IPS-15b (cell line): ENCODE measurements at regions not wholly inside any gene's neighbourhood (a gene's known extent, or its start where the extent isn't known, plus 50 kb on each side); places are given as distances from the start of the nearest gene placed in this dataset.
"Not testable (repeated sequence)": the region's sequence is repeated elsewhere in the genome, so short reads cannot be mapped to it uniquely, and the experiment has no call there.

Source experiments
- H3K27me3 ChIP-seq: one replicate; pipeline ENCODE4 v1.6.1; 2013; ENCODE audit warnings: low read length; ENCODE audit not compliant: control insufficient read depth, insufficient read depth
- H3K36me3 ChIP-seq: one replicate; pipeline ENCODE4 v1.6.1; 2013; ENCODE audit warnings: low read length; ENCODE audit not compliant: control insufficient read depth, insufficient read depth
- H3K4me1 ChIP-seq: one replicate; pipeline ENCODE4 v1.6.1; 2013; ENCODE audit warnings: mild to moderate bottlenecking, low read length; ENCODE audit not compliant: control insufficient read depth, insufficient read depth
- H3K4me3 ChIP-seq: one replicate; pipeline ENCODE4 v1.5.1; 2013; ENCODE audit warnings: low read depth, low read length
- H3K9ac ChIP-seq: one replicate; pipeline ENCODE4 v1.6.1; 2013; ENCODE audit warnings: low read depth, mild to moderate bottlenecking, low read length
- H3K9me3 ChIP-seq: one replicate; pipeline ENCODE4 v1.6.1; 2013; ENCODE audit warnings: mild to moderate bottlenecking, low read length; ENCODE audit not compliant: control insufficient read depth, insufficient read depth

DNA sequence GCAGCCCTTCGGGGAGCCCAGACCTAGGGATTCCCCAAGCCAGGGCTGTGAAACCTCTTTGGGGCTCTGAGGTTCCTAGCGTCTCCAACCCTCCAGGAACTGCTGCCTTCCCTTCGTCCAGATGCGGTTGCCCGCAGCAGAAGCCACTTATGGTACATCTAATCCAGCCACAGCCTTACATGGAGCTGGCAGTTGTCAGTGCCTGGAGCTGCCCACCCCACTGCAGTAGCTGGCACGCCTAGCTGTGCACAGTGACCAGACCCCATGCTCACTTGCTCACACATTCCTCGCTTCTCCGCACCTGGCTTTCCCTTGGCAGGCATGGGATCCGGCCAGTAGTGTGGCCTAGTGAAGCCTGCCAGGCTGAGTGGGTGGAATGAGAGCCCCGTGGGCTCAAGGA is 547.6 kb downstream of the TBC1D32 start:
- Histone ChIP-seq H3K27me3 (no peaks in the 10 kb centered on the region), H3K36me3 (no peaks in the 10 kb centered on the region), H3K4me3 (no peak overlapping the region), H3K4me1 (no peaks in the 10 kb centered on the region), H3K9ac (no peak overlapping the region), H3K9me3 (no peaks in the 10 kb centered on the region)

DNA sequence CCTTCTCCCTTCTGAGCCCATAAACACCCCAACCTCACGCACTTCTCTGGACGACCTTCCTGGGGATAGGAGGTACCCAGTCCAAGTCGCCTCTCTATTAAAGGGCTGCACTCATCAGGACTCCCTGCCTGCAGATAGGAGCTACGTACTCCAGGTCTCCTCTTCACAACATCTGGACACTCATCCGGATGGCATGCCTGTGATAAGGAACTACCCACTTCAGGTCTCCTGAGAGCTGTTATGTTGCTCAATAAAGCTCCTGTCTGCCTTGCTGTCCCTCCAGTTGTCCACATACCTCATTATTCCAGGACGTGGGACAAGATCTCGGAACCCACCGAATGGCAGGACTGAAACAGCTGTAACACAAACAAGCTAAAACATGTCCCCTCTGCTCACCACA is 548.0 kb downstream of the TBC1D32 start:
- H3K9ac ChIP-seq = no peak overlapping the region
- no peaks in the 10 kb centered on the region for H3K36me3 ChIP-seq
- no peak overlapping the region for H3K4me3 ChIP-seq
- no peaks in the 10 kb centered on the region for H3K9me3 ChIP-seq
- no peaks in the 10 kb centered on the region for H3K4me1 ChIP-seq
- H3K27me3 ChIP-seq = no peaks in the 10 kb centered on the region

DNA sequence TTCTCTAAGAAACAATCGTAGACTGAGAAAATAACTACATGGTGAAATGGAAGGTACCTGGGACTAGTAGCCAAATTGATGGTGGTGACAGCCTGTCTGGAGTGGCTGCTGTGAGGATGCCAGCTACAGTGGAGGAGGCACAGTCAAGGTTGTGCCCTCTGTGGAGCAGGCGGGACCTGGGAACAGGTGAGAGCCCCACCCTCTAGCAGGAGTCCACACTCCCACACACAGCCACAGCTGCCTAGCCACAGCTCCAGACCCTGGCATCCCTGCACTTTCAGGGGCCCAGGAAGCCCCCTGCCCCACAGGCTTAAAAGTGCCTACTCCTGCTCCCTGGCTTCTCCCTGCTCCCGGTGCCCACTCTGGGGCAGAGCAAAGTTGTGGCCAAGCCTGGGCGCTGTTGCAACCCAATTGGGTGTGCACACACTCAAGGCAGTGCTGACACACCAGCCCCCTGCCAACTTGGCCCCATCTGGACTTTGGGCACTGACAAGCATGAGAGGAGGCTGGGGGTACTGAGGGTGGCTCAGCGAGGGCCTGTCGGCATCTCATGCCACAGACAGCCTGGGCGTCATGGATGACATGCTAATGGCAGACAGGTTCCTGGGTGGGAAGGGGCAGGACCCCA is 548.7 kb downstream of the TBC1D32 start:
- no peaks in the 10 kb centered on the region for H3K27me3 ChIP-seq
- H3K4me1 ChIP-seq = no peaks in the 10 kb centered on the region
- H3K9ac ChIP-seq = no peak overlapping the region
- H3K36me3 ChIP-seq = no peaks in the 10 kb centered on the region
- H3K9me3 ChIP-seq = no peaks in the 10 kb centered on the region
- no peak overlapping the region for H3K4me3 ChIP-seq

DNA sequence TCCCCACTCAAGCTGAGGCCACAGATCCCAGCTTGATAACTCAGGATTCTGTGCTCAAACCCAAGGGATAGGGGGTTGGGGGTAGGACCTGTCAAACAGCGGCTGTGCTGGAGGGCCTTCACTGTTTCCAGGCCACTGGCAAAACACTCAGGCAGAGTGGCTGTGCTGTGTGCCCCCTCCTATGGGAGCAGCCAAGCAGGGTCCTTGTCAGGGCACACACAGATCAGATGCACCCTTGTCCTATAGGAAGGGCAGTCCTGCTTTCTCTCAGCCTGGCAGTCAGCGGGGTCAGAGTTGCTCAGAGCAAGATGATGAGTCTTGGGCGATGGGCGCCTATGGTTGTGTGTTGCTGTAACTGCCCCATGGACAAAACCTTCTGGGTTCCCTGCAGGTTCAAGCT is 554.8 kb downstream of the TBC1D32 start:
- H3K9ac ChIP-seq = no peak overlapping the region
- H3K9me3 ChIP-seq = no peaks in the 10 kb centered on the region
- H3K4me1 ChIP-seq = no peaks in the 10 kb centered on the region
- no peaks in the 10 kb centered on the region for H3K36me3 ChIP-seq
- no peak overlapping the region for H3K4me3 ChIP-seq
- H3K27me3 ChIP-seq = no peaks in the 10 kb centered on the region

DNA sequence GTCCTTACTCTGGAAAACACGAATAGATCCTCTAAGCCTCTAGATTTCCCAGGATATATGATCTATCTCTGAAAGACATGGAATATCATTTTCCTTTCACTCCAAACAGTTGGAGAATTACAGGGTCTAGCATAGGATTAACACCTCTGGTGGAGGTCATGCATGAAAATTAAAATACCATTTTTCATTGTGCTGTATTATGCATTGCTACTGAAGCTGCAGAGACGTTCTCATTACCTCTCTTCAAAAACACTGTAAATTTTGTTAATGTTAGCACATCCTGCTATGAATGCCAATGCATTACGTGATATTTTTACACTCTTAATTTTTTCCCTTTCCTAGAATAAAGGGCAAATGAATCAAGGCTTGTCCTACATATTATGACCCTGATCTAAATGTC is 558.6 kb downstream of the TBC1D32 start:
- H3K9ac ChIP-seq = no peak overlapping the region
- H3K4me1 ChIP-seq = no peaks in the 10 kb centered on the region
- H3K9me3 ChIP-seq = no peaks in the 10 kb centered on the region
- no peaks in the 10 kb centered on the region for H3K36me3 ChIP-seq
- H3K4me3 ChIP-seq = no peak overlapping the region
- H3K27me3 ChIP-seq = no peaks in the 10 kb centered on the region

DNA sequence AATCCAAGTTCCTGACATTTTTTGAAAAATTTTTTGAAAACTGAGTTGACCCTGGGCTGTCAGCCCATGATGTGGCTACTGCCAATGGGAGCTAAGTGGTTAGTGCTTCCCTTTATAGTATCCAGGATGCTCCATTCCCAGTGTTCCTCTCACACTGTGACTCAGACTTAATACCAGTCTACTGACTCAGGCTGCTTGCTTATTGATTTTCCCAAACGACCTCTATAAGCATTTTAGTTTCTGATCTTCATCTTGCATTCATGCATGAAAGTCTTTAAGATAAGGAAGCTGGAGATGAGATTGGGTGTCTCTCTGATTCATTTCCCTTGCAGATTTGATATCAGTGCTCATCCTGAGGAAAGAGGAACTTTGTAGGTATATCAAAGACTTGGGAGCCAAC is 560.0 kb downstream of the TBC1D32 start:
- H3K9ac ChIP-seq = no peak overlapping the region
- no peak overlapping the region for H3K4me3 ChIP-seq
- no peaks in the 10 kb centered on the region for H3K9me3 ChIP-seq
- no peaks in the 10 kb centered on the region for H3K36me3 ChIP-seq
- no peaks in the 10 kb centered on the region for H3K4me1 ChIP-seq
- no peaks in the 10 kb centered on the region for H3K27me3 ChIP-seq

DNA sequence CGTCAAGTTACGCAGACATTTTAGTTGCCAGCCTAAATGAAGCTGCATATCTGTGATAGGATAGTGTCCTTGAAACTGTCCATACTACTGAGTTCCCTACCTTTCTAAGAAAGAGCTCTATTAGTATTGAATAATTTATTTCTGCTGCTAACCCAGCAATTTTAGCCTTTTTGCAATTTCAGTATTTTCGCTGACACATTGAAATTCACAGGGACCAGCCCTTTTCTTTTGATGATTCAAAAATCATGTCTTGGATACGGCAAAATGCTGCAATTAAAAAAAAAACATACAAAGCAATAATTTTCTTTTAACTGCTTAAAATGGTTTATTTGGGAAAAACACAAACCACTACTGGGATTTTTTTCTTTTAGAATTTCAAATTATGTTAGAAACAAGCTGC is 563.3 kb downstream of the TBC1D32 start:
- no peaks in the 10 kb centered on the region for H3K4me1 ChIP-seq
- no peaks in the 10 kb centered on the region for H3K9me3 ChIP-seq
- no peak overlapping the region for H3K4me3 ChIP-seq
- H3K36me3 ChIP-seq = no peaks in the 10 kb centered on the region
- H3K27me3 ChIP-seq = no peaks in the 10 kb centered on the region
- no peak overlapping the region for H3K9ac ChIP-seq

DNA sequence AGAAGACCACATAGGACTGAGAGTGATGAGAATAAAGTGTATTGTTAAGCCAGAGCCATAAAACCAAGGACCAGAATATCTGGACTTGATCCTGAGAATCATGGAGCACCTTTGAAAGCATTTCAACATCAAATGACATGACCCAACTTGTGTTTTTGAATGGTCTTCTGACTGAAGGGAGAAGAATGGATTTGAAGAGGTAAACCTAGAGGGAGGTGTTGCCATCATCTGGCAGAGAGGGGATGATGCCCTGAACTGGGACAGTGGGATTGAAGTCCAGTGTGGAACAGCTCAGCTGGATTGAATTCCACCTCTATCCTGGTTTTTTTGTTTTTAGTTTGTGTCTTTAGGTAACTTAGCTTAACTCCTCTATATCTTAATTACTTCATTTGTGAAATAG is 570.0 kb downstream of the TBC1D32 start:
- Histone ChIP-seq H3K9ac (no peak overlapping the region), H3K9me3 (no peaks in the 10 kb centered on the region), H3K4me1 (no peaks in the 10 kb centered on the region), H3K4me3 (no peak overlapping the region), H3K36me3 (no peaks in the 10 kb centered on the region), H3K27me3 (no peaks in the 10 kb centered on the region)

DNA sequence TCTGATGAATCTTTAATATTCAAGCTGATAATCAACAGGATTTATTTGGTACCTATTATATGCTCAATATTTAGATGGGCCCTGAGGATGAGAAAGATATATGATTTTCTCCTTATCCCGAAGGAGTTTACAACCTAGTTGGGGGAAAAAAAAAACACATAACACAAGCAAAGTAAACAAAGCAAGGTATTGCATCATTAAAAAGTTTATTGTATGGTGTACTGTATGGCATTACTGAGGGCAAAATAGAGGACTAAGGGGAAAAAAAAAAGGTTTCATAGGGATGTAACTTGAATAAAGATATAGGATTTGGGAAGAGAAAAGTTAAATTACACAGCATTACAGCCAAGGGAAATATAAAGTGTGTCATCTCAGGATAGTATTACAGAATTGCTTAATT is 574.7 kb downstream of the TBC1D32 start:
- Histone ChIP-seq H3K27me3 (no peaks in the 10 kb centered on the region), H3K4me3 (no peak overlapping the region), H3K4me1 (no peaks in the 10 kb centered on the region), H3K9me3 (no peaks in the 10 kb centered on the region), H3K36me3 (no peaks in the 10 kb centered on the region), H3K9ac (no peak overlapping the region)

DNA sequence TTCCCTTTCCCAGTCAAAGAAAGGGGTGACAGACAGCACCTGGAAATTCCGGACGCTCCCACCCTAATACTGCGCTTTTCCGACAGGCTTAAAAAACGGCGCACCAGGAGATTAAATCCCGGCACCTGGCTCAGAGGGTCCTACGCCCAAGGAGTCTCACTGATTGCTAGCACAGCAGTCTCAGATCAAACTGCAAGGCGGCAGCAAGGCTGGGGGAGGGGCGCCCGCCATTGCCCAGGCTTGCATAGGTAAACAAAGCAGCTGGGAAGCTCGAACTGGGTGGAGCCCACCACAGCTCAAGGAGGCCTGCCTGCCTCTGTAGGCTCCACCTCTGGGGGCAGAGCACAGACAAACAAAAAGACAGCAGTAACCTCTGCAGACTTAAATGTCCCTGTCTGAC is 585.7 kb downstream of the TBC1D32 start:
- H3K4me3 ChIP-seq = peak overlapping the region; percentile 39
- not testable (repeated sequence) for H3K4me1 ChIP-seq, H3K36me3 ChIP-seq, H3K27me3 ChIP-seq, H3K9ac ChIP-seq, H3K9me3 ChIP-seq

DNA sequence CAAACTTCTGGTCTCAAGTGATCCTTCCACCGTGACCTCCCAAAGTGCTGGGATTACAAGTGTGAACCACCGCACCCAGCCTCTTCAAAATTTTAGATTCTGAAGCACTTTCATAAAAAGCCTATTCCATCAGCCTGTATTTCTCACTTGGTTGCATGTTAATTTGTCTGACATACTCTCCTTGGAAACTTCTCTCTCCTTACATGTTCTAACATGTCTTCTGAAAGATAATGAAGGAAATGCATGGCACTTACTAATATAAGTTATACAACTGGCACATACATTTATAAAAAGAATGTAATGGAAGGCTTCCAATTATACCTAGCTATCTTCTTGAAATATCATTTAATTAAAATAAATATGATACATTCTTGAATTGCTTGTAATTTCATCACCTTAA is 597.5 kb downstream of the TBC1D32 start:
- Histone ChIP-seq H3K4me1 (no peaks in the 10 kb centered on the region), H3K36me3 (no peaks in the 10 kb centered on the region), H3K9ac (no peak overlapping the region), H3K9me3 (no peaks in the 10 kb centered on the region), H3K27me3 (no peaks in the 10 kb centered on the region), H3K4me3 (no peak overlapping the region)

DNA sequence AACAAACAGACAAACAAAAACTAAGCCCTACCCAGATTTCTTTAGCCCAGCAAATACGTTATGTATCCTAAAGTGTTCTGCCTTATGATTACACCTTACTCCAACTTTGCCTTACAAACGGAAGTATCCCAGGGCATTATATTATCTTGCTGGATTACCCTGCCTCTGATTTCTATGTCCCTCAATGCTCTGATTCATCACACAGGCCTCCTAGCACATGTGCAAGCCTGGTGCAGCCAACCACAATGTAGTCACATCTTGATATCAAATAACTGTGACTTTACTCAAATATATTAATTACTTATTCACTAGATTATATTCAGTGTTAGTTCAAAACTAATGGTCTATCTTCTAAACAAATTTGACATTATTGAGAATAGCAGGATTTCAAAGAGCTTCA is 598.6 kb downstream of the TBC1D32 start:
- Histone ChIP-seq H3K4me3 (no peak overlapping the region), H3K9me3 (no peaks in the 10 kb centered on the region), H3K36me3 (no peaks in the 10 kb centered on the region), H3K9ac (no peak overlapping the region), H3K27me3 (no peaks in the 10 kb centered on the region), H3K4me1 (no peaks in the 10 kb centered on the region)

DNA sequence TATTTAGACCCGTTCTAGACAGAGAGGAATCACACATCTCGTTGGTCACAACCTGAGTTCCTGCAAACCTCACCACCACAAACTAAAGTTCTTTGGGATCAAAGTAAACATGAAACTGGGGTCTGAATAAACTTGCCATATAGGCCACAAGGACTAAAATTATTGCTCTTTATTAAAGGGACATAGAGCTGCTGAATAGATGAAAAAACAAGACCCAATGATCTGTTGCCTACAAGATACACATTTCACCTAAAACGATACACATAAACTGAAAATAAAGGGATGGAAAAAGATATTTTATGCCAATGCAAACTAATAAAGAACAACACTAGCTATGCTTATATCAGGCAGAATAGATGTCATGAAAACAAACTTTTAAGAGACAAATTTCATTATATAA is 623.0 kb downstream of the TBC1D32 start:
- no peaks in the 10 kb centered on the region for H3K9me3 ChIP-seq
- H3K4me3 ChIP-seq = no peak overlapping the region
- no peaks in the 10 kb centered on the region for H3K4me1 ChIP-seq
- H3K9ac ChIP-seq = no peak overlapping the region
- H3K36me3 ChIP-seq = no peaks in the 10 kb centered on the region
- H3K27me3 ChIP-seq = no peaks in the 10 kb centered on the region
